Keratinocyte (primary cell): ENCODE measurements at regions not wholly inside any gene's neighbourhood (a gene's known extent, or its start where the extent isn't known, plus 50 kb on each side); places are given as distances from the start of the nearest gene placed in this dataset.

Source experiments
- DNase-seq: peaks from one replicate; pipeline ENCODE4 v3.0.0-alpha.2; 2011; ENCODE audit warnings: low read depth, missing footprints, low spot score
- FAIRE-seq: peaks from 2 replicates; lab custom pipeline; 2011; peaks lifted over from hg19 to GRCh38; lab: Jason Lieb, UNC
- H2AFZ ChIP-seq: 2 replicates; pipeline ENCODE4 v1.6.0; 2012; ENCODE audit warnings: low read length, control low read depth, inconsistent platforms; ENCODE audit not compliant: control insufficient read depth
- H3K27ac ChIP-seq: 2 replicates; pipeline ENCODE4 v1.5.1; 2011; ENCODE audit warnings: low read length; ENCODE audit not compliant: control insufficient read depth, insufficient read depth
- H3K27me3 ChIP-seq: 3 replicates; pipeline ENCODE4 v1.6.0; 2011; ENCODE audit warnings: low read length; ENCODE audit not compliant: control insufficient read depth, insufficient read depth; ENCODE audit errors: extremely low read depth
- H3K36me3 ChIP-seq, 2 experiments: 2 replicates in 1 of 2; 3 replicates in 1 of 2; pipeline ENCODE4 v1.5.1; 2011; ENCODE audit warnings: low read length in 2 of 2, mild to moderate bottlenecking in 1 of 2; ENCODE audit not compliant: control insufficient read depth in 2 of 2, insufficient read depth in 2 of 2; ENCODE audit errors: extremely low read depth in 1 of 2
- H3K4me1 ChIP-seq: 3 replicates; pipeline ENCODE4 v1.5.1; 2011; ENCODE audit warnings: low read length; ENCODE audit not compliant: control insufficient read depth, insufficient read depth; ENCODE audit errors: extremely low read depth
- H3K4me2 ChIP-seq: 3 replicates; pipeline ENCODE4 v1.6.0; 2011; ENCODE audit warnings: low read depth, low read length; ENCODE audit not compliant: control insufficient read depth, insufficient read depth; ENCODE audit errors: extremely low read depth
- H3K4me3 ChIP-seq, 3 experiments: fragments of 200-600 bp in 1 of 3; sonication (generic) in 1 of 3; 2 replicates in 2 of 3; 3 replicates in 1 of 3; pipeline ENCODE4 v1.5.1; 2011 to 2016; ENCODE audit warnings: low read length in 3 of 3, mild to moderate bottlenecking in 3 of 3, control low read depth in 2 of 3, inconsistent platforms in 1 of 3, low read depth in 1 of 3, mixed read lengths in 1 of 3, mixed run types in 1 of 3, moderate library complexity in 1 of 3; ENCODE audit not compliant: control insufficient read depth in 2 of 3, insufficient read depth in 2 of 3; ENCODE audit errors: extremely low read depth in 1 of 3
- H3K79me2 ChIP-seq: 2 replicates; pipeline ENCODE4 v1.6.0; 2012; ENCODE audit warnings: low read length; ENCODE audit not compliant: control insufficient read depth, insufficient read depth
- H3K9ac ChIP-seq: 3 replicates; pipeline ENCODE4 v1.6.0; 2011; ENCODE audit warnings: low read length; ENCODE audit not compliant: control insufficient read depth, insufficient read depth; ENCODE audit errors: extremely low read depth
- H3K9me1 ChIP-seq: 3 replicates; pipeline ENCODE4 v1.6.0; 2011; ENCODE audit warnings: low read length; ENCODE audit not compliant: control insufficient read depth, insufficient read depth; ENCODE audit errors: extremely low read depth
- H3K9me3 ChIP-seq: 2 replicates; pipeline ENCODE4 v1.5.1; 2012; ENCODE audit warnings: low read depth, low read length; ENCODE audit not compliant: control insufficient read depth
- H4K20me1 ChIP-seq: 3 replicates; pipeline ENCODE4 v1.6.0; 2011; ENCODE audit warnings: low read length; ENCODE audit not compliant: control insufficient read depth, insufficient read depth; ENCODE audit errors: extremely low read depth
- CTCF ChIP-seq, 3 experiments: IDR thresholded peaks in 1 of 3; conservative IDR thresholded peaks in 1 of 3; optimal IDR thresholded peaks in 1 of 3; 2 replicates in 2 of 3; 3 replicates in 1 of 3; pipeline versions ENCODE3 to v1.5.1; 2011; ENCODE audit warnings: low read length in 3 of 3, mild to moderate bottlenecking in 3 of 3, moderate library complexity in 2 of 3, control low read depth in 1 of 3, inconsistent platforms in 1 of 3; ENCODE audit not compliant: insufficient read depth in 2 of 3; ENCODE audit errors: extremely low read depth in 1 of 3
- EZH2 ChIP-seq: IDR thresholded peaks from one replicate; pipeline ENCODE4 v1.6.1; 2012; ENCODE audit warnings: inconsistent platforms, mild to moderate bottlenecking, low read length, moderate library complexity
- dilution Hi-C: fragments of 300-500 bp; cut with MboI; formaldehyde crosslinking; loops from one replicate; pipeline ENCODE4 v1.7.0; 2020; ENCODE audit warnings: low sequenced_read_pairs; ENCODE audit not compliant: extremely low pct_ligation_motif_present

- TF ChIP-seq CTCF (optimal IDR thresholded peaks at IDR 0.05 in 1 of 3, IDR thresholded peaks at IDR 0.05 in 1 of 3, conservative IDR thresholded peaks at IDR 0.05 in 1 of 3; ENCODE audit: extremely low read depth in 1 of 3, insufficient read depth in 2 of 3, low read length in 3 of 3) (no peak), EZH2 (no peak)
- no peak overlapping the region for H3K4me2 ChIP-seq
- no peaks in the 10 kb centered on the region for H3K36me3 ChIP-seq
- peaks cover 6% of the 10 kb centered on the region for H3K4me1 ChIP-seq
- H3K79me2 ChIP-seq, result no peaks in the 10 kb centered on the region
- H3K27me3 ChIP-seq, result peaks cover 3% of the 10 kb centered on the region
- no peak overlapping the region for H2AFZ ChIP-seq
- FAIRE-seq (no peak), DNase-seq (no peak)
- dilution Hi-C loops, result no loop called here
- H3K27ac ChIP-seq, result no peak overlapping the region
- H4K20me1 ChIP-seq, result no peaks in the 10 kb centered on the region
- no peak overlapping the region for H3K4me3 ChIP-seq
- H3K9me3 ChIP-seq, result no peaks in the 10 kb centered on the region
- no peak overlapping the region for H3K9ac ChIP-seq
- no peaks in the 10 kb centered on the region for H3K9me1 ChIP-seq
Observed at GRCh38 chr16:87156195-87156594, 161.0 kb downstream of the C16orf95 start.

- Histone ChIP-seq H3K79me2 (no peaks in the 10 kb centered on the region), H3K4me1 (peaks cover 6% of the 10 kb centered on the region), H3K27me3 (peaks cover 3% of the 10 kb centered on the region), H3K9me1 (no peaks in the 10 kb centered on the region), H3K9ac (no peak overlapping the region), H4K20me1 (no peaks in the 10 kb centered on the region), H3K4me2 (no peak overlapping the region), H3K9me3 (no peaks in the 10 kb centered on the region), H2AFZ (no peak overlapping the region), H3K4me3 (no peak overlapping the region), H3K36me3 (no peaks in the 10 kb centered on the region), H3K27ac (no peak overlapping the region)
- FAIRE-seq (no peak), DNase-seq (no peak)
- dilution Hi-C loops, result no loop called here
- TF ChIP-seq CTCF (optimal IDR thresholded peaks at IDR 0.05 in 1 of 3, IDR thresholded peaks at IDR 0.05 in 1 of 3, conservative IDR thresholded peaks at IDR 0.05 in 1 of 3; ENCODE audit: extremely low read depth in 1 of 3, insufficient read depth in 2 of 3, low read length in 3 of 3) (no peak), EZH2 (no peak)
Observed at GRCh38 chr16:87160234-87160636, 157.0 kb downstream of the C16orf95 start.
